HG03378 (cell line): ENCODE measurements at regions not wholly inside any gene's neighbourhood (a gene's known extent, or its start where the extent isn't known, plus 50 kb on each side); places are given as distances from the start of the nearest gene placed in this dataset.
"Not testable (repeated sequence)": the region's sequence is repeated elsewhere in the genome, so short reads cannot be mapped to it uniquely, and the experiment has no call there.

ENCODE experiments used
- ATAC-seq: cut with Tn5 transposase; IDR thresholded peaks from one replicate; pipeline ENCODE4 v1.9.1; 2021; ENCODE audit warnings: mild to moderate bottlenecking, moderate library complexity; ENCODE audit not compliant: unreplicated experiment

DNA sequence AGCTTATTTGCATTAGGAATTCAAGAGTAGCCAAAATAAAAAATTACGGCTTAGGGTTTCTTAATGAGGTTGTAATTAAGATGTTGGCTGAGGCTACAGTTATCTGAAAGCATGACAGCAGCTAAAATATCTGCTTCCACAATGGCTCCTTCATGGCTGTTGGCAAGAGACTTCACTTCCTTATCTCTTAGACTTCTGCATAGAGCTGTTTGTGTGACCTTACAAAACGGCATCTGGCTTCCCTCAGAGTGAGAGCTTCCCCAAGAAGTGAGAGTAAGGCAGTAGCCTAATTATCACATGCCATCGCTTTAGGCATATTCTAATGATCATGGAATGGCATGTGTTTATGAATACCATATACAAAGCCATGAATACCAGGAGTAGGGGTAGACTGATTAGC lies 57.6 kb downstream of the CCDC59 start:
- ATAC-seq: no peak

DNA sequence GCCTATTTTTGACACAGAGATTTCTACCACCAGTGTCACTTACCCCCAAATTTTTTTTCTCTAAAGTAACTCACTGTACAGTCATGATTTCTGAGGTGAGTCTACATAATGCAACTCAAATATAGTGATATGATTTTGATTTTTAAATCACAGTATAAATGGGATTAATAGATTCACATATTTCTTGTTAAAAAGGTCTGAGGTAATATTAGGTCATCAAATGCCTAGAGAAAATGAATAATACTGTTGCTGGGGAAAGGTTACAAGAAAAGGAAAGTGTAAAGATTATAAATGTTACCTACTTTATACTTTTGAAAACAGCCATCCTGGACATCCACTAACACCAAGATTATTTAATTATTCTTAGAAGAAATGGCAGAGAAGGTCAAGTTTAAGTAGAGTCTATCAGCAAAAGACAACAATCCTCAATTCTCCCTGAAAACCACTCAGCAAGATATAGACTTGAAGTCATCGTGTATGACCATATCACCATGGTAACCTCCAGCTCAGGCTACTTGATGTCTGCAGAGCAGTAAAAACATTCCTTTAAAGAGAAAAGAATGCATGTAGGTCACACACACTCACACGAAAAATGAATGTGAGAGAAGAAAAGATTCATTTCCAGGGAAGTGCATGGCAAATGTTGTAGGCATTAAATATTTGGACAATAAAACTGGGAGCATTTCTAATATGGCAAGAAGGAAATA lies 58.7 kb downstream of the CCDC59 start:
- no peak for ATAC-seq

DNA sequence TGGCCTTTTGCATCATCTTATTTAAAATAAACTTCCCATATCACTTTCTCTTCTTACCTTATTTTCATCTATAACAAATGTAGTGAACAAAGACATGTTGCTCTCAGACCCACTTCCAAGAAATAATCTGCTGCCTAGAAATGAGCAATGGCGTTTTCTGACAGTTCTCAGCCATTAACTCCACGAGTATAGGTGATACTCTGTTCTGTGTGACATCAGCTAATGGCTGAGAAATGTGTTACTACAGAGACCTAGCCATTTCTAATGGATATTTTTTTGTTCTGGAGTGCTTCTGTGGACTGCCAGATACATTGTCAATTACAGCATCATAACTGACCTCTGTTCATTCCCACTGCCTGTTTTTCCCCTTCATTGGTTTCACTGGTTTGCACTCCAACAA lies 67.8 kb downstream of the CCDC59 start:
- ATAC-seq: no peak

DNA sequence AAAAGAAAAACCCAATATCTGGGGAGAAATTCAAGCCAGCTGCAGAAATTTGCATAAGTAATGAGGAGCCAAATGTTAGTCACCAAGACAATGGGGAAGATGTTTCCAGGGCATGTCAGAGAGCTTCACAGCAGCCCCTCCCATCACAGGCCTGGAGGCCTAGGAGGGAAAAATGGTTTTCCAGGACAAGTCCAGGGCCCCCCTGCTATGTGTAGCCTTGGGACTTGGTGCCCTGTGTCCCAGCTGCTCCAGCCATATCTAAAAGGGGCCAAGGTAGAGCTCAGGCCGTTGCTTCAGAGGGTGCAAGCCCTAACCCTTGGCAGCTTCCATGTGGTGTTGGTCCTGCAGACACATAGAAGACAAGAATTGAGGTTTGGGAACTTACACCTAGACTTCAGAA lies 76.9 kb downstream of the CCDC59 start:
- not testable (repeated sequence) for ATAC-seq

DNA sequence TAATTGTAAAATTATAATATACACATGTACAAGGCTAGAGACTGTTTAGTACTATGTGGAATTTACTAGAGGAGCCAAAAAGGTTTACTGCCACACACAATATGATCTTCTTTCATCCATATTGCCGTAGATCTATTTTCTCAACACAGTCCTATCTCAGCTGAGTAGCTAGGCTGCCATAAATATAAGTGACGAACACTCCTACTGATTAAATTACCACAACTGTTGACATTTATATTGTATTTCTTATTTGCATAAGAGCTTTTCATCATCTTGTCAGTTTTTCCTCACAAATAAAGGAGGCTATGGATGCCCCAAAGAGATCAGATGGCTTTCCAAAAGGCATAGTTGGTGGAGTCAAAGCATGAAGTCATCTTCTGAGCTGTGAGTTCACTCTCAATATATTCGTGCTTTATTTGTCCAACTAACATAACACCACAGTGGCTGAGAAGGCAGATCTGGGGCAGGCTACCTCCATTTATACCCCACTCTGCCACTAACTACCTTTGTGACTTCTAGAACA lies 78.6 kb downstream of the CCDC59 start:
- no peak for ATAC-seq

DNA sequence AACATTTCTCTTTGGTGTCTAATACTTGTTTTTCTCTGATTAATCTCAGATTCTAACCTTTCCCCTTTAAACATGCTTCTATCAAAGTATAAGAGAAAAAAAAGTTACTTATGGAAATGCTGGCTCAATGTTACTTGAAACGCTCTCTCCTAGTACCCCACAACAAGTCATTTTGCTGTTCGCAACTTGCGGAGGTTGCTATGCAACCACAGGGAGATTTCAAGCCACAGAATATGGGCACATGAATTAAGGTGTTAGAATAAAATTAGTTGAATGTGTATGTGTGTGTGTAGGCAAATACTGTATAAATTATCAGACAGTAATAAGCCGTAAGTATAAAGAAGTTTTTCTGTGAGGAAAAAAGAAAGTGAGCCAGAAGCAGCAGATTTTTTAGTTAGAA lies 80.6 kb downstream of the CCDC59 start:
- no peak for ATAC-seq

DNA sequence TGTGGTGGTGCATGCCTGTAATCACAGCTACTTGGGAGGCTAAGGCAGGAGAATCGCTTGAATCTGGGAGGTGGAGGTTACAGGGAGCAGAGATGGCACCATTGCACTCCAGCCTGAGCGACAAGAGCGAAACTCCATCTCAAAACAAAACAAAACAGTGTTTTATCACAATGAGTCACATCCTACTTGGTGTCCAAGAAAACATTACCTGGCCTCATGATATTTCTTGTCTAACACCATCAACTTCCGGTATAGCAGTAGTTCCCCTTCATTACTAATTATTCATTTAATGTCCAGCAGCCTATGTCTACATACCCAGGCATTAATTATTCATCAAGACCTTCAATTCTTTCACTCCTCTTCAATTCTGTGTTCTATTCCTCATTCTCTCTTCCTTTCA lies 115.5 kb downstream of the CCDC59 start:
- no peak for ATAC-seq

DNA sequence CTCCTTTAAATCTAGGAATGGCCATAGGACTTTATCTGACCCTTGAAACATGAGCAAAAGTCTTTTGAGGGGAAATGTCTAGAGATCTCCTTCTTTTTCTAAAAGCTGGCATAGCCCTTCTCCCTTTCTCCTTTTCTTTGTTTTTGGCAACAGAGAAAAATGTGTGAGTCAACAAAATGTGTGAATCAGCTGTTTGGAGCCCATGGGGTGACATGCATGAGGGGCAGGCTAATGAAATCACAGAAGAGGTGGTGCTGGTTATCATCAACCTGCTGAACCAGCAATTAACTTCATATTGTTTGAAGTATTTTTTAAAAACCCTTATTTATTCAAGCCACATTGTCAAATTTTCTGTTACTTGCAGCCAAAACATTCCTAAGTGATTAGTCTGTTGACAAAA lies 132.3 kb downstream of the CCDC59 start:
- no peak for ATAC-seq

DNA sequence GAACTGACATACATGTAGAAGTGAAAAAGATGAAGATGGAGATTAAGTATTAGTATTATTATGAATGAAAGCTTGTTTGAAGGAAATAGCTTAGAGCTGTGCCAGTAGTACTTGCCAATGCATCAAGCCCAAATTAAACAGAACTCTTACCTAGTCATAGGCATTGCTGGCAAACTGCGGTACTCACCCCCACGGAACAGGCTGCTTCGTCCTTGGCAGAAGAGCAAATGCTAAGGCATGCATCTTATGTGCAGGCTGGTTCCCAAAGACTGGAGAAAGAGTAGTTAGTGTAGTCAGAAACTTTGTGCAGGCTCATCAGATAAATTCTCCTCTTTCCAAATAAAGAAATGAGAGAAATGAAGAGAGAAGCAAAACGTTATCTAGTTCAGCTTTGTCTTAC lies 134.8 kb downstream of the CCDC59 start:
- ATAC-seq: no peak

DNA sequence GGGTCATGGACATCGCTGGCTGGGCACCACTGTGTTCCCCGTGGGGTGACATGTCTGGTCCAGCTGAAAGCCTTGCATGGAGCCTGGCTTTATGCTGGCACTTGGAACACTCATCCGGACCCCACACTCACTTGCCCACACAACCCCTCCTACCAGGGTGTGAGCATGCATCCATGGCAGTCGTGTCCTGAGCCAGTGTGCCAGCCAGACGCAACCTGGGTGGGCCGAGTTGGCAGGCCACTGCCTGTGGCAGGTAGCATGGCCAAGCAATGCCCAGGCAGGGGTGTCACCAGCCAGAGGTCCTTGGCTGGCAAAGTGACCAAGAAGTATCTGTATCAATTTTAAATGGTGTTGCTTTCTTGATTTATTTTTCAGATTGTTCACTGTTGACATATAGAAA lies 141.7 kb downstream of the CCDC59 start:
- no peak for ATAC-seq

DNA sequence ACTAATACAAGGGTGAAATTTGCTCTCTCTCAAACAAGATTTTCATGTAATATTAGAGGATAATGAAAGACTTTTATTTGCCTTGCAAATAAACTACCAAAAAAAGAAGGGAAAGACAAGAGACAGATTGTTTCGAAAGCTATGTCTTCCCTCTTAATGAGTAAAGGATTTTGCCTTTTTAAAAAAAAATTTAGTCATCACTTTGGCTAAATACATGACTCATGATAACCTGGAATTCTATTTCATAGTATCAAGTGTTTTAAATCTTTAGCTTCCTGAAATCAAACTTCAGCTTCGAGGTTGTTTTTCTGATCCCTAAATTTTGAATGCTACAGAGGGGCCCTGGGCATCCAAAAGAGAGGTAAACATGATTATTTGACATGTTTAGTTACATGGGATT lies 144.4 kb downstream of the CCDC59 start:
- no peak for ATAC-seq

DNA sequence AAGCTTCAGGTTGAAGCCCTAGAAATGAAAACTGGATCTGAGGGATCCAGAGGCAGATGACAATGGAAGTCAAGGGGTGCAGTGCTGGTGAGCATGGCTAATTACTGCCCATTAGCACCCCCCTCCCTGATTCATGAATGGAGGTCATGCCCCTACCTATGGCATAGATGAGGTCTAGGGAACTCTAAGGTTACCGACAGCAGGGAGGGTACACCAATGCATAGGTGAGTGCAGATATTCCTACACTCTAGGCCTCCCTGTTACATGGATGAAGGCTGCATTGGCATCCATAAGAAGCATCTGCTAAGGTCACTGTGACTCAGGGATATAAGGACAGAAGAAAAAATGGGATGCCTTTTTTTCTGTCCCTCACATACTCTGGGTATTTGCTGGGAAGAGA lies 147.3 kb downstream of the CCDC59 start:
- ATAC-seq: no peak

DNA sequence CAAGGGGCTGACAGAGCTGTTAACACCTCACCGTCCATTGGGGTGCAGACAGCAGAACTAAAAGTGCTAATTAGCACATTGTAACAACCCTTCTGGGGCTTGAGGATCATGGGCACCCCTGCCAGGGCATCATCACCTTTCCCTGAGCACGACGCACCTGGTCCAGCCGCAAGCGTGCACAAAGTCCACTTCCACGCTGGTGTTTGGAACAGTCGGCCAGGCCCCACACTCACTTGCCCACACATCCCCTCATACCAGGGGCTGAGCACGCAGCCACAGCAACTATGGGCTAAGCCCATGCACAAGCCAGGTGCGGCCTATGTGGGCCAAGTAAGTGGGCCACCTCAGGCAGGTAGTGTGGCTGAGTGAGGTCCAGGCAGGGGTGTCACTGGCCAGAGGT lies 148.7 kb downstream of the CCDC59 start:
- no peak for ATAC-seq

DNA sequence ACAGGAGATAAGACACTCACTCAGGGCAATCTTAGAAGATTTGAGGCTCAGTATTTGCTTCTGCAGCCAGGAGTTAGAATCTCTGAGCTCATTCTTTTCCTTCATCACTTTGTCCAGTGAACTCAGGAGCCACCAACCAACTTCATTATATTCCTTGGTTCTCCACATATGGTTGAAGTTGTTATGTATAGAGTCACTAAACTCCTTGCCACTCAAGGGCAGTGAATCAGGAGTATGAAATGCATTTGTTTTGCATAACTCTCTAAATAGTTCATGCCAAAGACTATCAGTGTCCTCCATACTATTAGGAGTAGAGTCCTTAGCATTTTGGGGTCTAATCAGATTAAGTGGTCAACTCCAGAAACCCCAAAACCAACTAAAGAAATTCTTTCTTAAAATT lies 150.6 kb downstream of the CCDC59 start:
- ATAC-seq: no peak

DNA sequence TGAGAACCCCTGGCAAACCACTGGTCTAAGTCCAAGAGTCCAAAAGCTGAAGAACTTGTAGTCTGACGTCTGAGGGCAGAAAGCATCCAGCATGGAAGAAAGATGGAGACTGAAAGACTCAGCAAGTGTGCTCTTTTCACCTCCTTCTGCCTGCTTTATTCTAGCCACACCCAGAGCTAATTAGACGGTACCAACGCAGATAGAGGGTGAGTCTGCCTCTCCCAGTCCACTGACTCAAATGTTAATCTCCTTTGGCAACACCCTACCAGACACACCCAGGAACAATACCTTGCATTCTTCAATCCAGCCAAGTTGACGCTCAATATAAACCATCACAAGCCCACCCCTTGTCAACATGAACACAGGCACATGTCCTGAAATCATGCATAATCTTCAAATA lies 155.1 kb downstream of the CCDC59 start:
- no peak for ATAC-seq

DNA sequence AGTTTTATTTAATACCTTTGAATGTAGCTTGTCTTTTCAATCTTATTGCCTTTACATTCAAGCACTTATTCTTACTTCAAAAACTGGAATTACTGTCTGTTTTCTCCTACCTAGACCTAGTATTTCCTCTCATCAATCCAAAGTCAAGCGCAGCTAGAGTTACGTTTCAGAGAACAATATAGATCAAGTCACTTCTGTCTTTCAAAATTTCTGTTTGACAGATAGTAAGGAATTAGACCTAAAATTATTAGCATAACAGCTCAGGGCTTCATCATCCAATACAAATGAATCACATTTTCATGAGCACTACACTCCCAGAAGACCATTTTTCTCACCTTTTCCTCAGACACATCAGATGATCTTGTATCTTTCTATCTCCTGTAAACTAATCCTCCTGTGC lies 170.6 kb downstream of the CCDC59 start:
- no peak for ATAC-seq

DNA sequence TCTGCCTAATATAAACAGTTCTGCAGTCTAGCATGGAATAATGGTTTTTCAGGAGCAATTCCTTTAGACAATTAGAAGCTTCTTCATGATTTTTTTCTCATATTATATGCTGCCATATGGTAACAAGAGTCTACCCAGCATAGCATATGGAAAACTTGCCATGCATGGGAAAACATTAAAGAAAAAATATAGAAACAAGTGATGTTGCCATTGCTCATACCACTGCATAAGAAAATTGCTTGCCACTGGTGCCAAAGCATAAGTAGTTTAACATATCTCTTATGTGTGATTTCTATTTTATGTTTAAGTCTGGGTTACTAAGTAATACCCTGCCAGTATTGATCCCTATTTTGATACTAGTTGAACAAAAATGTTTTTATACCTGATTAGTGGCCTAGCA lies 171.2 kb downstream of the CCDC59 start:
- no peak for ATAC-seq

DNA sequence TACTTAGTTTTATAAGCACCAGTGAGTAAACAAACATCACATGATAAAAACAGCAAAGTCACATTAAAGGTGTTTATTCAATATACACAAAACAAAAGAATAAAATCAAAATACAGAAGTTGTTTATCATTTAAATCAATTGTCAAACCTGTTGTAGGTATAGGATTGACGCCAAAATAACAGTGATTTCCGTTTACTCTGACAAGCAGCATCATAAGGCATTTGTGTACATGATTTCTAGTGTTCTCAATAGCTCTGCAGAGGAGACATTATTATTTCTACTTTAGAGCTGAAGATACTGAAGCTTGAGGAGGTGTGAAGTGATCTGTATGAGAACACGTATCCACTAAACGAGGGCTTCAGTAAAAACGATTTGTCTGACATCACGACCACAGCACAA lies 171.9 kb downstream of the CCDC59 start:
- no peak for ATAC-seq

DNA sequence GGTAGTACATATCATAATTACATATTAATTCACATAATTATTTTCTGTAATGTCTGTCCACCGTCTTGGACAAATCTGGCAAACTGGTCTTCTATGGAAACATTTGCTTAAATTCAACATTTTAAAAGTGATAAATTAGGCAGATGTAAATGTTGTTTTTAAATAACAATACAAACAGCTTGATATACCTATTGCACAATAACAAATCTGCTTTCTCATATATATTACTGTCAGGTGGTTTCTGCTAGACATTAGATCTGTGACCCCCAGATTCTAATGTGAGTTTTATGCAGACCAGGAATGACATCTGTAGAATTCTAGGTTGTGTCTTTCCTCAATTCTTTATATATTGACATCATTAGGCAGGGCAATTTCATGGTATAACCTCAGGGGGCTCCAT lies 173.3 kb downstream of the CCDC59 start:
- no peak for ATAC-seq

DNA sequence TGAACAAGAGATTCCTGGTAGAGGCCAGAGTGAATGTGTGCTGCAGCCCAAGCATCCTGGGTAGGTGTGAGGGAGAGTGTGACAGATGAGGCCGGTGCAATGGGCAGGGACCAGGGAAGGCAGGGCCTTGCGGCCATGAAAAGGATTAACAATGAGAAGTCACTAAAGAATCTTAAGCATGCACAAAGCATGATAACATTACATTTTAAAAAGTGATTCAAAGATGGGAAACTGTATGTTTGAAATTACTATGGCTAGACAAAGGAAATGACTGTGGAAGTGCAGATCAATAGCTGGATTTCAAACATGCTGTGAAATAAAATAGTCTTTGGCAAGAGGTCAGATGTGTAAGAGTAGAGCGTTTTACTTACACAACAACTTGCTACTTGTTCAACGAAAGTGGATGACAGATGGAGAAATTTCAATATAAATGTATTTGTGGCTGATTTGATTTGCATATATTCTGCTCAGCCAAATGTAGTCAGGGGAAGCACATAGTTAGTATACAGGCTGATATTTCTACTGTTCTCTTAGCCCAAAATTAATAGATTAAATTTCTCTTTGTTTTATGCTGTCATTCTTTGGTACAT lies 175.5 kb downstream of the CCDC59 start:
- no peak for ATAC-seq

DNA sequence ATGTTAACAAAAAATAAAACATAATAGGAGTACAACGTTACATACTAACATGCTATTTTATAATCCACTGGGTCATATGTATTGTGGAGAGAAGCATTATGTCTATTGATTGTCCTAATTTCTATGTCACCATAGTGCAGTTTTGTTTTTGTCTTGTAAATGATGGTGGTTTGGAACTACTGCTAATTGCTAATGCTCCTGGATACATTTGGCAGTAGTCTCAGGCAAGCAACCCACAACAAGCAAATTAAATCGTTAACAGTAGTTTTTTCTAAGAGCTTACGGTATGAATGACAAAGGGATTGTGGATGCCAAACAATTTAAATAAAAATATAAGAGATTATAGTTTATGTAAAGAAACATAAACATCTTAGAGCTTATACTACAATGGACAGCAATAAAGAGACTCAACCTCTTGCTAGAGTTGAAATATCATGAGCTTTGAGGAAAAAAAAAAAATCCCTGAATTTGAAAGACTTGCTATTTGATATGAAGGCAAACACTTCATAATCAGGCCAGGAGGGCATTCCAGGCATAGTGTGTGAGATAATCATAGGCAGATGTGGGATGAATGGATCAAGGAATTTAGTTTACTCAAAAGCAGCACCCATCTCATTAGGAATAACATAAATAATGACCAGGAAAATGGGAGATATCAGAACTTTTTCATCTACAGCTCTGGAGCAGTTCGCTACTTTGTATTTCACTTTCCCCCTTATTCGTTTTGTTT lies 181.3 kb downstream of the CCDC59 start:
- no peak for ATAC-seq

DNA sequence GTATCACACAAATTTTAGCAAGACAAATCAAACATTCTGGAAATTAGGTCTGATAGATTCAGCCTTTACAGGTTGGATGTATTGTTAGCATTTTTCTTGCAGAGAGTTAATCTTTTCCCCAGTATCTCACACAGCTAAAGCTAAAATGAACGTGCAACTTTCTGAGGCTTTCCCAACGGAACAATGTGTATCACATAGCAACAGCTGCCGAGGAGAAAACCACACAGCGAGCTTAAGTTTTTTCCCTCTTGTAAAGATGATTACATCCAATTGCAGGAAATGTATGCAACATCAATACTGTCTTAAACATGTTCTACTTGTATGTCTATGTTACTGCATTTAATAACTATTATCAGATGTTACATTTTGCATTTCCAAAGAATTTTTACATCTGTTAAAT lies 182.2 kb downstream of the CCDC59 start:
- ATAC-seq: no peak
